B cell (primary cell): ENCODE measurements at regions not wholly inside any gene's neighbourhood (a gene's known extent, or its start where the extent isn't known, plus 50 kb on each side); places are given as distances from the start of the nearest gene placed in this dataset.

Source experiments
- ATAC-seq: fragments of 200-7000 bp; cut with Tn5 transposase; one replicate; pipeline ENCODE4 v1.10.0; 2021; ENCODE audit warnings: low read depth, mild to moderate bottlenecking, moderate number of reproducible peaks, moderate library complexity
- CTCF ChIA-PET: fragments of 350-600 bp; sonication (Branson Sonifier 250); formaldehyde crosslinking; loops from one replicate; lab custom pipeline; 2021; ENCODE audit warnings: antibody characterized with exemption, inconsistent platforms; lab: Charles Lee
- POLR2A ChIA-PET: fragments of 350-600 bp; sonication (Branson Sonifier 250); formaldehyde crosslinking; loops from one replicate; lab custom pipeline; 2021; ENCODE audit warnings: antibody characterized with exemption; lab: Charles Lee
- DNase-seq: peaks from one replicate; pipeline ENCODE4 v3.0.0; 2013
- H2AFZ ChIP-seq: 2 replicates; pipeline ENCODE4 v1.6.1; 2012; ENCODE audit warnings: mild to moderate bottlenecking, low read depth, low read length; ENCODE audit not compliant: insufficient read depth, poor library complexity, severe bottlenecking
- H3K27ac ChIP-seq, 2 donors: 1 replicate in 1 of 2; 2 replicates in 1 of 2; pipeline ENCODE4 v1.5.1; 2012 to 2013; ENCODE audit warnings: low read length in 2 of 2, mild to moderate bottlenecking in 2 of 2, moderate library complexity in 1 of 2
- H3K27me3 ChIP-seq, 4 experiments: fragments of 200-600 bp in 1 of 4; sonication (generic) in 1 of 4; replicated peaks in 1 of 4; 1 replicate in 2 of 4; 2 replicates in 2 of 4; pipeline versions ENCODE4 v1.6.1 to v1.7.0; 2013 to 2016; ENCODE audit warnings: low read length in 3 of 4, mild to moderate bottlenecking in 2 of 4, mixed read lengths in 1 of 4, moderate library complexity in 1 of 4; ENCODE audit not compliant: insufficient read depth in 4 of 4, control insufficient read depth in 3 of 4; ENCODE audit errors: control extremely low read depth in 1 of 4
- H3K36me3 ChIP-seq, 2 experiments: replicated peaks in 1 of 2; 1 replicate in 1 of 2; 2 replicates in 1 of 2; pipeline versions ENCODE4 v1.6.1 to v1.7.1; 2013; ENCODE audit warnings: low read length in 1 of 2; ENCODE audit not compliant: insufficient read depth in 2 of 2, control insufficient read depth in 1 of 2; ENCODE audit errors: control extremely low read depth in 1 of 2, extremely low read depth in 1 of 2
- H3K4me1 ChIP-seq, 2 donors: fragments of 200-600 bp in 1 of 2; sonication (generic) in 1 of 2; 1 replicate in 1 of 2; 2 replicates in 1 of 2; pipeline versions ENCODE4 v1.5.1 to v1.6.1; 2013 to 2017; ENCODE audit warnings: low read length in 2 of 2; ENCODE audit not compliant: control insufficient read depth in 2 of 2, insufficient read depth in 2 of 2
- H3K4me2 ChIP-seq: replicated peaks from 2 replicates; pipeline ENCODE3; 2012; ENCODE audit warnings: mild to moderate bottlenecking, low read depth, low read length; ENCODE audit not compliant: poor library complexity, severe bottlenecking
- H3K4me3 ChIP-seq, 5 experiments: fragments of 200-600 bp in 1 of 5; sonication (generic) in 1 of 5; 1 replicate in 3 of 5; 2 replicates in 2 of 5; pipeline versions ENCODE4 v1.5.1 to v1.7.0; 2011 to 2016; ENCODE audit warnings: low read length in 4 of 5, mild to moderate bottlenecking in 4 of 5, low read depth in 2 of 5, control low read depth in 1 of 5, moderate library complexity in 1 of 5; ENCODE audit not compliant: insufficient read depth in 1 of 5; ENCODE audit errors: control extremely low read depth in 1 of 5, extremely low read depth in 1 of 5
- H3K79me2 ChIP-seq: fragments of 200-600 bp; sonication (generic); one replicate; pipeline ENCODE4 v1.6.0; 2016; ENCODE audit warnings: low read length; ENCODE audit not compliant: control insufficient read depth, insufficient read depth
- H3K9ac ChIP-seq: fragments of 200-600 bp; sonication (generic); 2 replicates; pipeline ENCODE4 v1.6.1; 2017; ENCODE audit warnings: mild to moderate bottlenecking, low read length, moderate library complexity
- H3K9me3 ChIP-seq, 3 donors: one replicate each; pipeline versions ENCODE4 v1.6.1 to v1.7.1; 2013; ENCODE audit warnings: low read length in 2 of 3; ENCODE audit not compliant: control insufficient read depth in 2 of 3, insufficient read depth in 1 of 3; ENCODE audit errors: control extremely low read depth in 1 of 3
- H4K20me1 ChIP-seq: 2 replicates; pipeline ENCODE4 v1.6.0; 2012; ENCODE audit warnings: mild to moderate bottlenecking, low read length; ENCODE audit not compliant: insufficient read depth, control insufficient read depth, poor library complexity, severe bottlenecking
- H3K27ac Mint-ChIP-seq: one replicate; pipeline ENCODE4 v1.8.0; 2021; ENCODE audit warnings: mixed read lengths
- H3K27me3 Mint-ChIP-seq: one replicate; pipeline ENCODE4 v1.8.0; 2021; ENCODE audit warnings: mixed read lengths
- H3K4me1 Mint-ChIP-seq: one replicate; pipeline ENCODE4 v1.8.0; 2021; ENCODE audit warnings: mixed read lengths
- H3K4me3 Mint-ChIP-seq: one replicate; pipeline ENCODE4 v1.8.0; 2021; ENCODE audit warnings: mixed read lengths
- H3K9me3 Mint-ChIP-seq: one replicate; pipeline ENCODE4 v1.8.0; 2022; ENCODE audit warnings: mixed read lengths; ENCODE audit not compliant: insufficient read depth
- CTCF ChIP-seq: fragments of 200-600 bp; IDR thresholded peaks from one replicate; pipeline ENCODE4 v1.8.0; 2022; ENCODE audit warnings: antibody characterized with exemption, mild to moderate bottlenecking
- EZH2 ChIP-seq: IDR thresholded peaks from 2 replicates; pipeline ENCODE4 v1.6.1; 2012; ENCODE audit warnings: borderline replicate concordance, low read depth, mild to moderate bottlenecking, moderate library complexity, low read length; ENCODE audit not compliant: insufficient read depth, poor library complexity, severe bottlenecking
- WGBS: methylation state at CpG from one replicate; pipeline ENCODE4 v1.1.5; 2013; ENCODE audit warnings: missing lambda C conversion rate; ENCODE audit not compliant: insufficient coverage; 5-methylcytosine and 5-hydroxymethylcytosine counted together
- intact Hi-C: fragments of 100-400 bp; cut with micrococcal nuclease; formaldehyde crosslinking; loops from one replicate; pipeline ENCODE4 v1.10.0; 2022

GRCh38 chr7:114835861-114836260 is 86.0 kb upstream of the MDFIC start:
- no peak overlapping the region for H3K9ac ChIP-seq
- no CpG with 5 or more reads among the region's 1 CpG for WGBS
- no peak overlapping the region for H3K4me3 ChIP-seq
- no peaks in the 10 kb centered on the region for H3K27me3 ChIP-seq
- intact Hi-C loops = no loop called here
- DNase-seq (no peak), ATAC-seq (no peak)
- no peaks in the 10 kb centered on the region for H3K4me1 ChIP-seq
- no peak overlapping the region for H3K4me2 ChIP-seq
- Mint-ChIP-seq H3K27ac (no peak overlapping the region), H3K27me3 (no peaks in the 10 kb centered on the region), H3K4me1 (peaks cover 2% of the 10 kb centered on the region), H3K4me3 (no peak overlapping the region), H3K9me3 (no peaks in the 10 kb centered on the region)
- no peak overlapping the region for H3K27ac ChIP-seq
- ChIA-PET POLR2A (no interaction called here), CTCF (no interaction called here)
- no peaks in the 10 kb centered on the region for H3K9me3 ChIP-seq
- no peaks in the 10 kb centered on the region for H4K20me1 ChIP-seq
- H3K36me3 ChIP-seq = no peaks in the 10 kb centered on the region
- H2AFZ ChIP-seq = no peak overlapping the region
- H3K79me2 ChIP-seq = no peaks in the 10 kb centered on the region
- TF ChIP-seq CTCF = no peak
- no peak for TF ChIP-seq EZH2

DNA sequence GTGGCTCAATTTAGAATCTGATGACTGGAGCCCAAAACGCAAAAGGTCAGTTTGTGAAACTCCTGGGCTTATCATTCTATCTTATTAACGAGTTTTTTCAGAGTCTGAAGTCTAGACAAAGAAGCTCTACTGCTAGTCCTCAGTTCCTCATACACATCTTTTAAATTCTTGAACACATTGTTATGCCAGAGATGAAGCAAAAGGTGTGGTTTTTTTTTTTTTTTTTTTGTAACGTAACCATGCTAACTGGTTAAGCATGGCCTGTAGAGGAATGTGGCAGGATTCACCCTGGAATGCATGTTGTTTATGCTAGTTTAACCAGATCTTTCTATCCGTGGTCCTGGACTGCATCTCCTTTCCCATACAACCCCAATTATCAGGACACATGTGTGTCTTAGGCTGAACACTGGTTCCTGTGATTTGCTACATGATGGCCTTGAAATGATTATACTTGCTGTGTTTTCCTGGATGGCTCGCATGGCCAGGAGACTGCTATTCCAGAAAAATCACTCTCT is 79.3 kb upstream of the MDFIC start:
- H3K27ac Mint-ChIP-seq = no peak overlapping the region
- H3K4me1 Mint-ChIP-seq = no peaks in the 10 kb centered on the region
- no peak overlapping the region for H3K4me3 Mint-ChIP-seq
- intact Hi-C loops = no loop called here
- ChIA-PET CTCF (no interaction called here), POLR2A (no interaction called here)
- no peaks in the 10 kb centered on the region for H3K79me2 ChIP-seq
- H3K27ac ChIP-seq = no peak overlapping the region
- no peaks in the 10 kb centered on the region for H3K36me3 ChIP-seq
- ATAC-seq (no peak), DNase-seq (no peak)
- no peak overlapping the region for H2AFZ ChIP-seq
- no peaks in the 10 kb centered on the region for H3K9me3 Mint-ChIP-seq
- WGBS = 90% methylated on average over 1 of the region's 5 CpGs
- no peak overlapping the region for H3K4me2 ChIP-seq
- no peaks in the 10 kb centered on the region for H3K27me3 ChIP-seq
- no peak overlapping the region for H3K4me3 ChIP-seq
- TF ChIP-seq EZH2 (no peak), CTCF (no peak)
- no peaks in the 10 kb centered on the region for H3K27me3 Mint-ChIP-seq
- H3K9me3 ChIP-seq = no peaks in the 10 kb centered on the region
- no peak overlapping the region for H3K9ac ChIP-seq
- H3K4me1 ChIP-seq = no peaks in the 10 kb centered on the region
- H4K20me1 ChIP-seq = no peaks in the 10 kb centered on the region
